Activated CD4-positive, alpha-beta T cell treated with anti-CD3 and anti-CD28 coated beads for 24 hours (primary cell): ENCODE measurements at regions not wholly inside any gene's neighbourhood (a gene's known extent, or its start where the extent isn't known, plus 50 kb on each side); places are given as distances from the start of the nearest gene placed in this dataset.

Experiments used
- DNase-seq, 2 donors: peaks; one replicate each; pipeline ENCODE4 v3.0.0-alpha.2; 2020; ENCODE audit warnings: low read depth in 2 of 2

DNA sequence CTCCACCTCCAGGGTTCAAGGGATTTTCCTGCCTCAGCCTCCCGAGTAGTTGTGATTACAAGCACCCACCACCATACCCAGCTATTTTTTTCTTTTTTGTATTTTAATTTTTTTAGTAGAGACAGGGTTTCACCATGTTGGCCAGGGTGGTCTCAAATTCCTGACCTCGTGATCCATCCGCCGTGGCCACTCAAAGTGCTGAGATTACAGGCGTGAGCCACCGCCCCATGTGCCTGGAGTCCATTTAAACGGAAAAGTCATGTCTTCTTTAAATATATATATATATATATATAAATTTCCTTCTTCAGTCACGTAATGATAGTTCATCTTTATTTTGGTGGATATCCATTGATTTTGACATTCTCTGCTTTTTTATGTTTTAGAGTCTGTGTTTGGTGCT is 264.0 kb upstream of the PITX2 start:
- DNase-seq: no peak

DNA sequence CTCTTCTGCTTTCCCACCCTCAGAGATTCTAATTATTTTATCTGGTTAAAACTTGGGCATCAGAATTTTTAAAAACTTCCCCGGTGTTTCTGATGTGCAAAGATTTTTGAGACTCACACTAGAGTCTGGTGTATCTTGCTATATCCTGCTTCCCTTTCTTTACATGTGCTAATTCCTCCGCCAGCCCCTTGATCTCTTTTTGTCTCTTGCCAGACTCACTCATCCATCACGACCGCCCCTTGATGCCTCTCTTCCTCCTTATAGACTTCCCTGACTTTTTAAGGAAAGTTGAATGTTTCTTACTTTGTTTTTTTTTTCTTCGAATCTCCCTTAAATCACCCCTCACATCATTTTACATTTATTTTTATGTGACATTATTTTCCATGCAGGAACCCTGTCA is 274.9 kb upstream of the PITX2 start:
- DNase-seq: no peak

DNA sequence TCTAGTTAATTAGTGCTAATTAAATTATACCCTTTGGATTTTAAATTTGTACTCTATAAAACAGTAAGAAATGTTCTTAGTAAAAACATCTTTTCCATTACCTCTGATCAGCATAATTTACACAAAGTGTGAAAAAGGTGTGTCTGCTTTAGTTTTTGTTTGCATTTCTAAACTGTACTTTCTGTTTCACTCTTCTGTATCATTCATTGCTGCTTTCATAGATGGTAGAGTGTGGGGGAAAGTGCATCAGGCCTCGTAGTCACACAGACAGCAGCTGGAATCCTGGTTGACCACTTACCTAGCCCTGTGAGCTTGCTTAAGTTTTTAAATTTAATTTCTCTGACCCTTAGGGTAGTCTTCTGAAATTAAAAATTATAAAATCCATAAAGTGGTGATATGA is 275.4 kb upstream of the PITX2 start:
- DNase-seq: no peak

DNA sequence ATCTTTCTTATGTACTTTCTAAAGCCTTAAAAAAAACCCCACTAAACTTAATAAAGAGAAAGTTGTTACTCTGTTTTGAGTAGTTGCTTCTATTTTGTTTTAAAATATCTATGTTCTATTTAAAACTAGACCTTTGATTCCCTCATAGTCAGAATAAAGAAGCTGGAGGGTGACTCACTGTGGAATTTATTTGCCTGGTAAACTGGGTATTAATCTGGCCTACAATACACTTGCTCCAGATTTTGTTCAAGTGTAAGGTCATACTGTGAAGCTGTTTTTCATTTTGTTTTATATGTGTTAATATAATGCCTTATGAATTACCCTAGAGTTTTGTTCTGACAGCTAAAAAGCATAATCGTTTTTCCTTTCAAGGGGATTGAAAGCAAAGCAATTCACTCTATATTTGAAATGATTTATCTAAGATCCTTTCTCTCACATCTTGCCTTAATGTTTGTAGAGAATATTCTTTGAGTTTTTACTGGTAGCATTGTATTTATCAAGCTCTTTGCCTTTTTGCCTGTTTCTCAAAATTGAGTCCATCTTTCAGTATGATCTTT is 277.4 kb upstream of the PITX2 start:
- no peak for DNase-seq

DNA sequence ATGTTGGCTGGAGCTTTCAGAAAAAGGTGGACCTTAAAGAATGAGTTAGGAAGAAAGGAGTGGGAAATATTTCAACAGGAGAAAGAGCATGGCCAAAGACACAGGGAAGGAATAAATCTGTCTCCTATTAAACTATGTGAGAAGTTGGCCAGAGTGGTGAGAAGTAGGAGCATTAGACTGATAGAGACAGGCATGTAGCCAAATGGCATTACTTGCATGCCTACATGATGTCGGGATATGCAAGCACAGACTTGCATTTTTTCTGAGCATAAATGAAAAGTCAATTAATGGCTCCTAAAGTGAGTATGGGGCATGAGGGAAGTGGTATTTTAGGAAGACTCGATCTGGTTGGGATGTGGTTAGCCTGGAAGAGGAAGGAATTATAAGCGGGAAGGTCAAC is 279.6 kb upstream of the PITX2 start:
- no peak for DNase-seq

DNA sequence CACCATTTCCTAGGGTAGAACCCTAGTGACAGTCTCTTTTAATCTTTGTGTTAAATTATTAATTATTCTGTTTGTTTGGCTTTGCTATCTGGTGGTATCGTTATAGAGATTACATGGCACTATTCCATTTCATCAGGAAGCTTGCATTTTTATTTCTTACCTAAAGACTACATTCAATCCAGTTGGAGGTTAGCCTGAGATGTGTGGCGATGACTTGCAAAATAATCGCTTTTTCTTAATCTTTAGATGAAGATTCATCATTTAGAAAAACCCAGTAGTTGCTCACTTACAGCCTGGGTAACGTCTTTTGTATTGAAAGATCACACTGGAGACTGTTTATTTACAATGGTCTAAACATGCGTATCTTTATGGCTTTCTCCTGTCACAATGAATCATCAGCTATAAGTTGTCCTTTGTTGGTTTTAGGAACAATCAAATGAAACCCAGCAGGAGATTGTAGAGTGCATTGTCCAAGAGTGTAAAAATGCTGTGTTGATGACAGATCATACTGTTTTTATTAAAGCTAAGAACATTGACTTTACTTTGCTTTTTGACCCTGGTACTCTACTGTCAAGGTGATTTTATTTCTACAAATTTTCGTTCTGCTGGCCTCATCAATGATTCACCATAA is 281.7 kb upstream of the PITX2 start:
- DNase-seq: no peak

DNA sequence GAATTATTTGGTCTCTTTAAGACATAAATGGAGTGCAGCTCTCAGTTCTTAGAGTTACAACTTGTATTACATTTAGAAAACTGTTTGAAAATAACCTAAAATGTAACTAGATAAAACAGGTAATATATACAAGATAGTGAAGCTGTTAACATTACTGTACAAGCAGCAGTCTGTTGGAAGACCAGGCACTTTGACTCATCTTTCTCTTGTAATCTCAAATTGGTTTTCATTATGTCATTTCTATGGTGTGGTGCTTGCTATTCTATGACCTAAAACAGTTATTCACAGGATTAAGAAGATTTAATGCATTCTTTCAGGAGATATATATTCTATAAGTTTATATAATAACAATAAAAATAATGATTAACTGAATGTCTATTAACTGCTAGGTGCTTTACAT is 282.5 kb upstream of the PITX2 start:
- no peak for DNase-seq

DNA sequence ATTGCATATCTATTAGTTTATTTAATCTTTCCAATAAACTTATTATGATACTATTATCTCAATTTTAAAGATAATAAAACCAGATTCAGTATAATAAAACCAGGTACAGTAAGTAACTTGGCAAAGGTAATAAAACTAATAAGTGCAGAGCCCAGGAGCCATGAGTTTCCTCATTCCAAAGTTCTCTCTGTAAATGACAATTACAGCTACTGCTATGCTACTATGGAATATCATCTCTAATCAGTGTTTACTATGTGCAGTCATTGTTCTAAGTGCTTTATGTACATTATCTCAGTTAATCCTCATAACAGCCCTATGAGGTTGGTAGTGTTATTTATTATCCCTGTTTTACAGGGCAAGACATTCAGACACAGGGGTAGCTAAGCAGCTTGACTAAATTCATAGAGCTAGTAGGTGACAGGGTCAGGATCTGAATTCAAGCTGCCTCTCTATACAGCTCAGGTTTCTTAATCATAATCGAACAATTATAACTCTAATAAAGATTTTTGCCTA is 285.0 kb upstream of the PITX2 start:
- no peak for DNase-seq

DNA sequence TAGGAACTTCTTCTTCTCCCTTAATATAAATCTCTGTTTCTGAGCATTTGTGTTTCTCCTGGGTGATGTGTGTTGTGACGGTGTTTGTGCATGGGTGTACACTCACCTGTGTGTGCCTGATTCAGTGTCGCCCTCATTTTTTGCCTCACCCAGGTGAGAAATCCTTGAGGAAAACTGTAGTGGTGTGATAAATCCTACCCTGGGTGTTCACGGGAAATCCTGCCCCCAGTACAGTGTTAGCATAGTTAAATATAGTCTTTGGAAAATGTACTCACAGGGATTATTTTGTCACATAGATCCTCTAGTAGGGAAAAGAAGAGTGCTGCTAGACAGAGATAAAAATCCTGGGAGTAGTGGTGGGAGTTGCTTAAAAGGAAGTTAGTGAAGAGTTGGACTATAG is 291.9 kb upstream of the PITX2 start:
- no peak for DNase-seq

DNA sequence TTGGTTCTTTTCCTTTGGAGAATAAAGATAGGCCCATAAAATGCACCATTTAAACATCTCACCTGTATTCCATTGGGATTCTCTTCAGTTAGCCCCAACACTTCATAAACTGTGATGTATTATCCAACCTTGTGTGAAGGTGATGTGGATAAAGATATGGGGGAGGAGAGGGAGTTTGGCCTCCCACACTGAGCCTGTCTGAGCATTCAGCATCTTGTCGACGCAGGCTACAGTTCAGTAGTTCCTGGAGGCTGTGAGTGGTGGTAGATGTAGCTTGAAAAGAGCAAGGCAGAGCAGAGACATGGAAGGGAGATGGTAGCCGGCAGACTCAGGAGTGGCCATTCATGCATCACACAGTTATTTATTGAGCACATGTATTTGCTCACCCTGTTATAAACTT is 292.4 kb upstream of the PITX2 start:
- DNase-seq: no peak

DNA sequence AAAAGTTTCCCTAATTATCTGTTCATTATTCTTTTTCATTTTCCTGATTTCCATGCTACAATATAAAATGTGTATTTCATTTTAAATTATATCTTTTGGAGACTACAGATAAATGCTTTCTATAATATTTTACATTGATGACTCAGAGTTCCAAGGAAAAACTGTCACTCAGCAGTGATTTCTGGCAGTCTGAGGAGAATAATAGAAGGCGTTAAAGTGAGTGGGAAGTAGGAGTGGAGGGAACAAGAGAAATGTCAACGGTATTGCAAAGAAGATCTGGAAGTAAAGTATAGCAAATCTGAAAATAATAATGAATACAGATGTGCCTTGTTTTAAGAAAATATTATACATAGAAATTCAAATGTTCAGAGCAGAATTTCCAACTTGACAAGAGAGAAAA is 293.6 kb upstream of the PITX2 start:
- DNase-seq: no peak

DNA sequence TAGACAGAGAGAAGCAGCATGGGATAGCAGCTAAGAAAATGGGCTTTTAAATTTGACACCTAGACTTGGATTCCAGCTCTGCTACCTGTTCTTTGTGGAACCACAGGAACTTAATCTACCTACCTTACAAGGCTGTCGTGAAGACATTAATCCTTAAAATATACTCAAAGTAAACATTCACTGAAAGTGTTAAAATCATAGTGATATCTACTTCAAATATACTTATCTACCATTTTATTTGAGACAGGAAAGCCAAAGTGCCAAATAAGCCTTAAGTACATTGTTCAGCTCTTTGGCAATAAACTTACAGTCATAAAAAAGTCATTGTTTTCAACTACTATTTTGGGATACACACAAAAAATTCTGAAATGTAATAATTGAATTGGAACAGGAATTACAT is 295.0 kb upstream of the PITX2 start:
- no peak for DNase-seq

DNA sequence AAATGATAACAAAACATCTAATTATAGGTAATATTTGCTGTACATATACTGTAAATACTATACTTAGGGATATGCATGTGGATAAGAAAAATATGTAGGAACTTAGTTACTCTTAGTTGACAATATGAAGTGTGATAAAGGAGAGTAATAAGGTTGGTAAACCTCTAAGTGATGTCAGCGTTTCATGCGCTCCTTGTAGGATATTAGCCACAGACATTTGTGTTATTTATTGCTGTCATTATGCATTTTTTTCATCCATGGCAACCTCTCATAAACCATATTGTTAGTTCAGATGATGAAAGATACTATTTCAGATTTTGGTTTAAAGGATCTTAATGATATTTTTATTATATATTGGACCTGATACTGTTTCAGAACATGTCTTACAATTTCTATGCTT is 298.1 kb upstream of the PITX2 start:
- DNase-seq: no peak

DNA sequence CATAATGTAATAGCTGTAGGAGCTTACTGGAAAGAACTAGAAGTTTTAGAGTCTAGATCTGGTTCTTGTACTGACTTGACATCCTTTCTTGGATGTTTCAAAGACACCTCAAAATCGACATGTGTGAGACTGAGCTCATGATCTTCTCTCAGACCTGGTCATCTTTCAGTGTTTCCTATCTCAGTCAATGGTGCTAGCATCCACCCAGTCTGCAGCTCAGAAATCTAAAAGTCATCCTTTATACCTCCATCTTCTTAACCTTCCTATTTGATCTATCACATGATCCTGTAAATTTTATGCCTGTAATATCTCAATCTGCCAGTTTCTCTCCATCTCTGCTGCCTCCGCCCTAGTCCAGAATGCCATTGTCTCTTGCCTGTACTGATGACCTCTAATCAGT is 301.9 kb upstream of the PITX2 start:
- DNase-seq: no peak

DNA sequence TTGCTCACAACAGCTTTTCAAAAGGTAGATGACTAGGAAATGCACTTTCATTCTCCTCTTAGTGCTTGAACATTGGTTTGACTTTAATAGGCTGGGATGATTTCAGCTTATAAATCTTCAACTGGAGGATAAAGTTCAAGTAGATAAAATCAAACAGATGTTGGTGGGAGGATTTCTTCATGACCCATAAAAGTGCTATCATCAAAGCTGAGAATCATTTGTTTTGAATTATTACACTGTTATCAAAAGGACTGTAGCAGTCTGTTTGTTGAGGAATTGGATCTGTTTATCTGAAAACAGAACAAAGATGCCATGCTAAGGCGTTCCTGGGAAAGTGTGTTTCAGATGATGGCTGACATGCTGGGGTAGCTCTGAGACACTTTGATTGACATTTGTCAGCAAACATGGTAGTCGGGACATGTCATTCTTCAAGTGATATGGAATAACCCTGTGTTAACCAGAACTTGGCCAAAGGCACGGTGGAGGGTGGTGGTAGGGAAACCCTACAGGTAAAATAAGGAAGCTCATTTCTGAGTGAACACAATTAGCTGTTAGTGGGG is 304.0 kb upstream of the PITX2 start:
- DNase-seq: no peak

DNA sequence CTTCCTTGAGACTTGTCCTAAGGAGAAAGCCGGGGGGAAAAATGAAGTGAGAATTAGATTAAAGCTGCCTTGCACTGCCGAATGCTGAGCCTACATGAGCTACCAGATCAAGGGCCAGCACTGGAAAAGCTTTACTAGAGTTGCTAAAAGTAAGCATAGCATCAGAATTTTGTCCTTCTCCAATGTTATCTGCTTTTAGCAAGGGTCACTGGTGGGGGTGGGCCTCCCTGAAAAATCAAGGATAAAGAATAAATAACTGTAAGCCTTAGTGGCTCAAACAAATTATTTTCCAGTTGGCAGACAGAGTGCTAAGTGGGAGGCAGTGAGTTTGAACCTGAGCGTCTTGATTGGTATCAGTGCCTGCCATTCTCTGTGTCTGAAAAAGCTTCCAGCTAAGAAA is 310.5 kb upstream of the PITX2 start:
- DNase-seq: no peak

DNA sequence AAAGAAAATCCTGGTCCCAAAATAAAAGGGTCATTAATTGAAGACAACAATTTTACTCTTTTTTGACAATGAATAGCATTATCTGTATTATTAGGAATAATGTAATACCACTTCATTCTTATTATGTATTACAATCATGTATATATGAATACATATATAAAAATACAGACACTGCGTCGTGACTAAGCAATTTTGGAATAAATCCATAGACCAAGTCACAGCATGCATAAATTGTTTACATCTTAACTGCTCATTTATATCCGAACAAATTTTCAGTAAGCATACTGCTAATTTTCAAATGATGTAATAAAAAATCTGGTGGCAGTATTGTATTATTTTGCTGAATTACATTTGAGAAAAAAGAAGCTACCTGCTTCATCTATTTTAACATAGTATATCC is 321.6 kb upstream of the PITX2 start:
- DNase-seq: no peak

DNA sequence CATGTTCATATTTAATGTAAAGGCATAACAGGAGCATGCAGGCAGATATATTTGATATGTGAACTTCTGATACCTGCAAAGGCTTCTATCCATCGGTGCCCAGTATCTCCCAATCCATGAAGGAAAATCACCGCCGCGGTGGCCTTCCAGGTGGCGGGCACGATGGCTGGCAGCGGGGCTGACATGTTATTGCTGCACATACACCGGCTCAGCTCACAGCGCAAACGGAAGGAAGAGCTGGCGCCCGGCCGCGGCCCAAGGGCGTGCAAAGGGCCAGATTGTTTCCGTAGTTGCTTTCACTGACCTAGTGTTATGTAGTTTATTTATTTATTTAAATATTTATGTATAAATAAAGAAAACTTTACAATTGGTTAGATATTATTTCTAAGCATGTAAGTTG is 322.7 kb upstream of the PITX2 start:
- DNase-seq: no peak

DNA sequence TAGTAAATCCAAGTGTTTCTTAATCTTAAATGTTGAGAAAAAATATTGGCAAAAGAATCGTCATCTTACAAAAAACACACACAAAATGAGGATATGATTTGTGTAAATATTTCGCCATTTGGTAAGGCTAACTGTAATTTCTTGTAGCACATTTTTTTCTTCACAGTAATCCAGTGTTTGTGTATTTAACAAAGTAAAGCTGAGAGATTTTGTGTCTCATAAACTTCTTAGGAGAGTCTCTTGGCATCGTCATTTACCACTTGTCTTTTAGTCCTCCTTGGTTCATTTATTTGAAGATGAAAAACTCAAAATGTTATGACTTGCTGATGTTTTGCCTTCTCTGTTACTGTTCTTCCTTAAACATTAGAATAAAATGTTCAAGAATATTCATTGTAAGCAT is 326.7 kb upstream of the PITX2 start:
- no peak for DNase-seq

DNA sequence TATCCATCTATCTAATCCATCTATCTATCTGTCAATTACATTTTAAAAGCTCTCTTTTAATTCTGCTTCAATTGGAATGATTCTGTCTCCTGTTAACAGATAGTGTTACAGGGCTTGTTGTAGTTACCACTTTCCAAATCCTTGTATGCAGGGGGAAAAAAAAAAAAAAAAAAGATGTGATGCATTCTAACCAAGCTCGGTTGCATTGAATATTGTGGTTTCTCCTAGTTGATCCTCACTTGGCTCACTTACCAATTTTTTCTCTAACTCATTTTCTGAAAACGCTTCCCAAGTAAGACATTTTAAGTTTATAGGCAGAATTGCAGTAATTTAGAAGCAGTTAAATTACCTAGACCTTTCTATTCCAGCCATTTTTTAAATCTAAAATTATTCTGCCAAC is 327.9 kb upstream of the PITX2 start:
- DNase-seq: no peak

DNA sequence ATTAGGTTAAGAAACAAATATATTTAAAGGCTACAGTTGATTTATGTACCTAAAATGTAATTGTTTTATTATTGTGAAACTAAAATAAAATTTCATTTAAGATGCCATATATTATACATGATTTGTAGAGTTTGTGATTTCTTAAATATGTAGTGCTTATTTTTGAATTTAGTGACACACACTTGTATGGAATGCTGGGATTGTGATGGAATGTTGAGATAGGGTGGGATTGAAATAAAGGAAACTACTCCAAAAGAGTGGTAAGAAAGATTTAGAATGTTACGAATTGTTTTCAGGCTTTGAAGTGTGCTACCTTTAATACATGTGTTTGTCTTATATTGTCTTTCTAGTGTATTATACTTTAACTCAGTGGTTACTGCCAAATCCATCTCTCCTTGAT is 330.3 kb upstream of the PITX2 start:
- no peak for DNase-seq

DNA sequence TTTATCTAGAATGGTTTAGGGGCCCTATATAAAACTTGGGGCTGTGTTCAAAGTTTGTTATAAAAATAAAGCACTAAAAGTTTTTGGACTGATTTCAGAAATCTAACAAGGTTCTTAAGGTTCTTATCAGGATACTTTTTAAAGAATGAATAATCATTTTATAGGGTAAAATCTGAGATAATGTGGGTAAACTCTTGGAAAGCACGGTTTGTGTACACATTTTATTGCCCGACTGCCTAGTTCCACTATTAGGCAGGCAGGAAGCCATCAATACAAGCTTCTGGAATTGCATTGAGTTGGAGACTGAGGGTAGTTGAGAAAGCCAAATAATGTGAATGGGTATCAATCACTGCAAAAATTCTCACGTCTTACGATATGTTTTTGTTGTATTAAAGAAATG is 331.0 kb upstream of the PITX2 start:
- DNase-seq: no peak

DNA sequence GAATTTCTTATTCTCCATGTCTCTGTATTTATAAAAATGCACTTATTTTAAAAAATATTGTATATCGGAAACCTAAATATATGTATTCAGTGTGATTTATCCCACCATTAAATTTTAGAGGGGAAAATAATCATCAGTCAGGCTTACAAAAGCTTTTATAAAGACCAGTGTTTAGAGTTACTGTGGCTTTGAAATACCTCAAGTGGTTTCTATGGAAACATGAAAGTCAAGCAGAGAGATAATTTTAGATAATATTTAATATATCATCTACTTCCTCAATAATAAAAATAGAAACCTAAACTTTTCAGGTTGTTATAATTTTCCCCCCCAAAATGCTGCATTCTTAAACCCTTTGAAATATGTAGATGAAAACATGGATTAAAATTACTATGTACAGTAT is 332.9 kb upstream of the PITX2 start:
- DNase-seq: no peak
